GM12892 (cell line): ENCODE measurements at regions not wholly inside any gene's neighbourhood (a gene's known extent, or its start where the extent isn't known, plus 50 kb on each side); places are given as distances from the start of the nearest gene placed in this dataset.

ENCODE experiments used
- POLR2A ChIP-seq: IDR thresholded peaks from 2 replicates; pipeline ENCODE4 v1.6.1; 2011; ENCODE audit warnings: low read depth, low read length, control low read depth
- POLR2AphosphoS5 ChIP-seq: IDR thresholded peaks from 2 replicates; pipeline ENCODE4 v1.6.1; 2011; ENCODE audit warnings: low read depth, low read length, control low read depth
- TAF1 ChIP-seq: IDR thresholded peaks from 2 replicates; pipeline ENCODE4 v1.6.1; 2011; ENCODE audit warnings: low read depth, mild to moderate bottlenecking, control low read depth, low read length, borderline replicate concordance

DNA sequence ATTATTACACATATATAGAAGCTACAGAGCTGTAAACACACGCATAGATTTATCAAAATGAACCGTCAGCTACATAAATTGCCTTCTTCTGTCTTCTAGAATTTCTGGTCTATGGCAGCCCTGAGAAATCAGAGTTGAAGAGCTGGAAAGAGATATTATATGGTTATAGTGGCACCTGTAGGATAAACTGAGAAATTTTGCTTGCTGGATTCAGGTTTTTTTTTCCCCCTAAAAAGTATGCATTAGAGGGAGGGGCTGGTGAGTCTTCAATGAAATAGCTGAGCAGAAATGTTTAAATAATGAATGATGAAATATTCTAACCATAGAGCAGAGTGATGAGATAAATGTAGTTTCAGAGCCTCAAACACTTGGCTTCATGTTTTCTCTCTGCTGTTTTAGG is 78.0 kb upstream of the DYNC1I1 start:
- TF ChIP-seq POLR2A (no peak), TAF1 (no peak), POLR2AphosphoS5 (no peak)
